KMS-11 (cell line): ENCODE measurements at regions not wholly inside any gene's neighbourhood (a gene's known extent, or its start where the extent isn't known, plus 50 kb on each side); places are given as distances from the start of the nearest gene placed in this dataset.

Experiments
- H2AFZ ChIP-seq: fragments of 200-600 bp; sonication (generic); 2 replicates; pipeline ENCODE4 v1.6.1; 2016; ENCODE audit warnings: antibody characterized with exemption, mixed run types, low read depth
- H3K27ac ChIP-seq: fragments of 200-600 bp; sonication (generic); 2 replicates; pipeline ENCODE4 v1.6.1; 2016; ENCODE audit warnings: mild to moderate bottlenecking, mixed run types
- H3K27me3 ChIP-seq: fragments of 200-600 bp; sonication (generic); 2 replicates; pipeline ENCODE4 v1.6.1; 2017; ENCODE audit warnings: mild to moderate bottlenecking, low read depth, mixed run types, moderate library complexity; ENCODE audit not compliant: insufficient read depth
- H3K36me3 ChIP-seq: fragments of 200-600 bp; sonication (generic); 2 replicates; pipeline ENCODE4 v1.6.1; 2017; ENCODE audit warnings: mild to moderate bottlenecking, mixed run types; ENCODE audit not compliant: insufficient read depth
- H3K4me1 ChIP-seq: fragments of 200-600 bp; sonication (generic); 2 replicates; pipeline ENCODE4 v1.6.1; 2016; ENCODE audit warnings: mild to moderate bottlenecking, low read depth, mixed run types; ENCODE audit not compliant: poor library complexity, severe bottlenecking
- H3K4me2 ChIP-seq: fragments of 200-600 bp; sonication (generic); 2 replicates; pipeline ENCODE4 v1.7.0; 2016; ENCODE audit warnings: mild to moderate bottlenecking, mixed run types
- H3K4me3 ChIP-seq: fragments of 200-600 bp; sonication (generic); IDR thresholded peaks from 2 replicates; pipeline ENCODE4 v1.6.1; 2017; ENCODE audit warnings: low read depth, low read length, mixed read lengths; ENCODE audit not compliant: insufficient read depth
- H3K79me2 ChIP-seq: fragments of 200-600 bp; sonication (generic); 2 replicates; pipeline ENCODE4 v1.6.1; 2016; ENCODE audit warnings: low read depth, mixed run types; ENCODE audit not compliant: insufficient read depth
- H3K9ac ChIP-seq: fragments of 200-600 bp; sonication (generic); 2 replicates; pipeline ENCODE4 v1.6.1; 2016; ENCODE audit warnings: mild to moderate bottlenecking, mixed run types
- H4K20me1 ChIP-seq: fragments of 200-600 bp; sonication (generic); 2 replicates; pipeline ENCODE4 v1.6.1; 2016; ENCODE audit warnings: mild to moderate bottlenecking, mixed run types; ENCODE audit not compliant: insufficient read depth
- CTCF ChIP-seq: fragments of 200-600 bp; sonication (generic); conservative IDR thresholded peaks from 2 replicates; pipeline ENCODE4 v1.6.1; 2017; ENCODE audit warnings: low read depth, mild to moderate bottlenecking, antibody characterized with exemption, low read length, moderate library complexity, mixed read lengths

DNA sequence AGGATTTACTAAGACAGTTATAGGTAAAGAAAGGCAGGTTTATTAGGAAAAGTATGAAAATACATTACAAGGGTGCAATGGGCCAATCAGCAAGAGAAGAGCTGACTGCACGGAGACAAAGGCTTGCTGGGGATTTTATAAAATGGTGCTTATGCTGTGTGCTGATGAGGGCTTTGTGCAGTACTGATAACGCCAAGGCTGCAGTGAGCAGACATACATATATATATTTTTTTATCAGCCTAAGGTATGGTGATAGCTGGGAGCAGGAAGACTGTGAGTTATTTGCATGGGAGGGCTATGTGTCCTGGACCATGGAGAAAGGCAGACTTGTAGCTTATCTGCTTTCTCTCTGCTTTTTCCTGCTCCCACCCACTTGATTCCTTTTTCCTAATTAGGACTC is 208.1 kb upstream of the ACTBL2 start:
- TF ChIP-seq CTCF, result no peak
- H3K27me3 ChIP-seq, result no peaks in the 10 kb centered on the region
- H3K4me2 ChIP-seq, result no peak overlapping the region
- no peaks in the 10 kb centered on the region for H3K36me3 ChIP-seq
- H3K4me3 ChIP-seq, result no peak overlapping the region
- no peaks in the 10 kb centered on the region for H3K4me1 ChIP-seq
- H3K79me2 ChIP-seq, result no peaks in the 10 kb centered on the region
- H3K27ac ChIP-seq, result no peak overlapping the region
- no peak overlapping the region for H3K9ac ChIP-seq
- no peak overlapping the region for H2AFZ ChIP-seq
- no peaks in the 10 kb centered on the region for H4K20me1 ChIP-seq

GRCh38 chr5:57687596-57687995 is 205.0 kb upstream of the ACTBL2 start:
- Histone ChIP-seq H3K36me3 (no peaks in the 10 kb centered on the region), H3K79me2 (no peaks in the 10 kb centered on the region), H3K27ac (no peak overlapping the region), H4K20me1 (no peaks in the 10 kb centered on the region), H3K27me3 (no peaks in the 10 kb centered on the region), H3K4me2 (no peak overlapping the region), H3K4me1 (no peaks in the 10 kb centered on the region), H2AFZ (no peak overlapping the region), H3K9ac (no peak overlapping the region), H3K4me3 (no peak overlapping the region)
- TF ChIP-seq CTCF, result no peak

- Histone ChIP-seq H3K27me3 (no peaks in the 10 kb centered on the region), H3K9ac (no peak overlapping the region), H3K4me3 (no peak overlapping the region), H2AFZ (no peak overlapping the region), H3K79me2 (no peaks in the 10 kb centered on the region), H3K27ac (no peak overlapping the region), H4K20me1 (no peaks in the 10 kb centered on the region), H3K36me3 (no peaks in the 10 kb centered on the region), H3K4me1 (no peaks in the 10 kb centered on the region), H3K4me2 (no peak overlapping the region)
- TF ChIP-seq CTCF, result no peak
Measured at GRCh38 chr5:57685516-57686255, 203.1 kb upstream of the ACTBL2 start.

DNA sequence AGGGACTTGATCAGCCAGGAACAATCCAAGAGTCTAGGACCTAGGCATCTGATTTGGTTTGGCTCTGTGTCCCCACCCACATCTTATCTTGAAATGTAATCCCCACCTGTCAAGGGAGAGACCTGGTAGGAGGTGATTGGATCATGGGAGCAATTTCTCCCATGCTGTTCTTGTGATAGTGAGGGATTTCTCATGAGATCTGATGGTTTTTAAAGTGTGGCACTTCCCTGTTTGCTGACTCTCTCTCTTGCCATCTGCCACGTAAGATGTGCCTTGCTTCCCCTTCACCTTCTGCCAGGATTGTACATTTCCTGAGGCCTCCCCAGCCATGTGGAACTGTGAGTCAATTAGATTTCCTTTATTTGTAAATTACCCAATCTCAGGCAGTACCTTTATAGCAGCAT is 201.7 kb upstream of the ACTBL2 start:
- H3K4me2 ChIP-seq, result no peak overlapping the region
- no peaks in the 10 kb centered on the region for H3K27me3 ChIP-seq
- no peak overlapping the region for H3K4me3 ChIP-seq
- no peak overlapping the region for H3K27ac ChIP-seq
- no peaks in the 10 kb centered on the region for H3K4me1 ChIP-seq
- no peaks in the 10 kb centered on the region for H3K79me2 ChIP-seq
- no peak for TF ChIP-seq CTCF
- no peak overlapping the region for H2AFZ ChIP-seq
- no peaks in the 10 kb centered on the region for H3K36me3 ChIP-seq
- no peaks in the 10 kb centered on the region for H4K20me1 ChIP-seq
- H3K9ac ChIP-seq, result no peak overlapping the region
